ENCODE measurements at regions not wholly inside any gene's neighbourhood (a gene's known extent, or its start where the extent isn't known, plus 50 kb on each side); places are given as distances from the start of the nearest gene placed in this dataset.
"Not testable (repeated sequence)": the region's sequence is repeated elsewhere in the genome, so short reads cannot be mapped to it uniquely, and the experiment has no call there.

GRCh38 chr4:173475751-173476150 is 54.3 kb downstream of the HAND2 start:
- no peak for DNase-seq
- Histone ChIP-seq H3K9me3 (no peaks in the 10 kb centered on the region), H3K36me3 (no peaks in the 10 kb centered on the region), H3K4me3 (no peak overlapping the region), H3K27me3 (no peaks in the 10 kb centered on the region)

DNA sequence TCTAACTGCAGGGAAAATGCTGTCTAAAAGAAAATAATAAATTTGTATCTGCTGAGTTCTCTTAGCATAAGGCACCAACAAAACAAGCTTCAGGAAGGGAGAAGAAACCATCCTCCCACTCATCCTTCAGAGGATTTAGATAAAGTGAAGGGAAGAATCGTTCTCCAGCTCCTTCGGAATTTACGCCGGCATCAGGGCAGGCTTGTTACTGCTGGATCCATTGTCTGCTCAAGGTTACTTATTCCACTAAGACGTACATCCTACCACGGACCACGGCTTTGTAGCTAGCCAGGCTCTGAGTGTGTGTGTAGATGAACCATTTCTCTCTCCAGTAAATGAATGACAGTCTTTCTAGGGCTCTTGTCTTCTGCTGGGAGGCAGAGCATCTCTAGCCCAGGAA is 60.4 kb downstream of the HAND2 start:
- no peak overlapping the region for H3K4me3 ChIP-seq

DNA sequence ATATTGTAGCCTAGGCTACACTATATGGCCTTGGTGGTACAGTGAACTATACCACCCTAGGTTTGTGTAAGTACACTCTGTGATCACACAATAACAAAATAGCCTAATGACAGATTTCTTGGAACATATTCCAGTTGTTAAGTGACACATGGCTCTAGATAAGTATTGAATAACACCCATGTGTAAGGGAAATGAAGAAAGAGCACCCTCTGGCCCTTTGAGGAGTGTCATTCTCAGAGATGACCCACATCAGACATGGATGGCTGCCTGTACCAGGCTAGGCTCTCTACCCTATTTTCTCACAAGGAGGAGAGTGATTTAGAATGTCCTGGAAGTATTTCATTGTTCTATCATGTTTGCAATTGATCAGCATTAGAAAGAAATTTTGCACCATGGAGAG is 61.7 kb downstream of the HAND2 start:
- DNase-seq = no peak
- H3K27me3 ChIP-seq = no peaks in the 10 kb centered on the region
- no peaks in the 10 kb centered on the region for H3K36me3 ChIP-seq
- no peak overlapping the region for H3K4me3 ChIP-seq
- no peaks in the 10 kb centered on the region for H3K9me3 ChIP-seq

More for the DNA sequence above, 60.4 kb downstream of the HAND2 start:
- no peaks in the 10 kb centered on the region for H3K27me3 ChIP-seq
- DNase-seq = no peak
- no peaks in the 10 kb centered on the region for H3K9me3 ChIP-seq
- no peaks in the 10 kb centered on the region for H3K36me3 ChIP-seq

DNA sequence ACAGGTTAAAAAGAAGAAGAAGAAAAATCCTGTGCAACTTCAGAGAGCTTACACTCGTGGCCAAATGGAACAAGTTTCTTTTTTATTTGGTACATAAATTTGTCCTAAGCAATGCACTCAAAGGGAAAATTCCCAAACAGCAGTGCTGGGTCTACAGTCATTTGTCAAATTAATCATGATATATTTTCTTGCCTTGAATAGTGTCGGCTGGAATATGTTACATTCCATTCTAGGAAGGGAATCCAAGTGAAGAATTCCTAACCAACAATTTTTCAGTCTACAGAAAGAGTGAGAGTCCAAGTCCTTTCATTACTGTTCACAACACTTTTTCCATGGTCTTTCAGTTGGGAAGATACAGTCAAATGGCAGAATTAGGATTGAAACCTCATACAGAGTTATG is 63.9 kb downstream of the HAND2 start:
- Histone ChIP-seq H3K4me3 (no peak overlapping the region), H3K36me3 (no peaks in the 10 kb centered on the region), H3K27me3 (no peaks in the 10 kb centered on the region), H3K9me3 (no peaks in the 10 kb centered on the region)
- DNase-seq = no peak

- H3K36me3 ChIP-seq = no peaks in the 10 kb centered on the region
- H3K4me3 ChIP-seq = no peak overlapping the region
- DNase-seq = no peak
- no peaks in the 10 kb centered on the region for H3K27me3 ChIP-seq
- H3K9me3 ChIP-seq = no peaks in the 10 kb centered on the region
Observed at GRCh38 chr4:173464481-173464880, 65.5 kb downstream of the HAND2 start.

GRCh38 chr4:173463816-173464215 is 64.9 kb upstream of the SCRG1 start:
- Histone ChIP-seq H3K36me3 (no peaks in the 10 kb centered on the region), H3K4me3 (no peak overlapping the region), H3K9me3 (no peaks in the 10 kb centered on the region), H3K27me3 (no peaks in the 10 kb centered on the region)
- no peak for DNase-seq

- Histone ChIP-seq H3K9me3 (no peaks in the 10 kb centered on the region), H3K4me3 (no peak overlapping the region), H3K27me3 (no peaks in the 10 kb centered on the region), H3K36me3 (no peaks in the 10 kb centered on the region)
- DNase-seq = peak; percentile 18
Observed at GRCh38 chr4:173461170-173461569, 62.3 kb upstream of the SCRG1 start.

- no peaks in the 10 kb centered on the region for H3K27me3 ChIP-seq
- DNase-seq = no peak
- H3K9me3 ChIP-seq = no peaks in the 10 kb centered on the region
Observed at GRCh38 chr4:173459857-173460256, 60.9 kb upstream of the SCRG1 start.

DNA sequence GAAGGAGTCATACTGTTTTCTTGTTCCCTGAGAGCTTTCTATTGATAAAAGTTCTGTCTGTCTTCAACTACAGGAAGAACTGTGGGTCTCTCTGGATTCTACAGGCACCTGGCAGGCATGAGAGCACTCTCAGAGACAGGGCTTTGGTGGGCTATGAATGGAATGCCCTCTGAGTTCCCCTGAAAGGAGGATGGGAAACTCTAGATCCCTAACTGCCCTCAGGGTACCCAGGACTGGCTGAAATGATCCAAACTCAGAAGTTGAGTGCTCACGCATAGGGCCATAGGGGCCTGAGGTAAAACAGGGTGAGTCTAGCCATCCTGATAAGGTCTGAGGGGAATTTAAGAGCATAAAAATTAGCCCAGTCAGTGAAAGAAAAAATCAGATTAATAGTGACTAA is 59.0 kb upstream of the SCRG1 start:
- H3K27me3 ChIP-seq = no peaks in the 10 kb centered on the region
- no peaks in the 10 kb centered on the region for H3K36me3 ChIP-seq
- no peak for DNase-seq
- no peak overlapping the region for H3K4me3 ChIP-seq
- H3K9me3 ChIP-seq = no peaks in the 10 kb centered on the region

More at GRCh38 chr4:173459857-173460256, 60.9 kb upstream of the SCRG1 start:
- H3K36me3 ChIP-seq = no peaks in the 10 kb centered on the region
- H3K4me3 ChIP-seq = no peak overlapping the region

DNA sequence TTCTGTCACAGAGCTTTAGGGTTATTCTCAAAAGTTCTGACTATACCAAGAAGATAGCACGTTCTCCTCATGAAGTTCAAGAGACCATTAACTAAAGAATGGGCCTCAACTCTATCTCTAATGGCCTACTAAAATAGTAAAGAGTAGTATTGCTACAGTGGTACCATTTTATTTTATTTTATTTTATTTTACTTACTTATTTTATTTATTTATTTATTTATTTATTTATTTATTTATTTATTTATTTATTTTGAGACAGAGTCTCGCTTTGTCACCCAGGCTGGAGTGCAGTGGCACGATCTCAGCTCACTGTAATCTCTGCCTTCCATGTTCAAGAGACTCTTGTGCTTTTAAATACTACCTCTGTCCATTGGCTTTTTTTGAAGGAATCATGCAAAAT is 52.5 kb upstream of the SCRG1 start:
- H3K9me3 ChIP-seq, H3K27me3 ChIP-seq, H3K36me3 ChIP-seq, H3K4me3 ChIP-seq, DNase-seq: not testable (repeated sequence)

DNA sequence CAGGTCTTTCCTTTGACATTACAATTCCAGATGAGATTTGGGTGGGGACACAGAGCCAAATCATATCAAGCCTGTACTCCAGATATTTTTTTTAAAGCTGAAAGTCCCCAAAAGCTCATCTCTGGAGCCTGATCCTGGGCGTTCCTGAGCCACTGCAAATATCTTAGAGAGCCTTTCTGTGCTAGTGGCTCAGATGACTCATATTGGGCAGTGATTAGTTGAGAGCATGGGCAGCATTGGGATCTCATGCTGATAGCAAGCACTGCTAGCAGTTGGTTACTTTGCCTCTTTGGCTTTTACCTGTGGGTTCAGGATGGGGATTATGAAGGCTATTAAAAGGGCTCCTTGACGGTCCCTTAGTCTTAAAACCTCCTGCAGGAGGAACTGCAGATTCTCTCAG is 51.4 kb upstream of the SCRG1 start:
- no peaks in the 10 kb centered on the region for H3K9me3 ChIP-seq
- DNase-seq = no peak
- H3K27me3 ChIP-seq = no peaks in the 10 kb centered on the region
- H3K36me3 ChIP-seq = no peaks in the 10 kb centered on the region
- H3K4me3 ChIP-seq = no peak overlapping the region

DNA sequence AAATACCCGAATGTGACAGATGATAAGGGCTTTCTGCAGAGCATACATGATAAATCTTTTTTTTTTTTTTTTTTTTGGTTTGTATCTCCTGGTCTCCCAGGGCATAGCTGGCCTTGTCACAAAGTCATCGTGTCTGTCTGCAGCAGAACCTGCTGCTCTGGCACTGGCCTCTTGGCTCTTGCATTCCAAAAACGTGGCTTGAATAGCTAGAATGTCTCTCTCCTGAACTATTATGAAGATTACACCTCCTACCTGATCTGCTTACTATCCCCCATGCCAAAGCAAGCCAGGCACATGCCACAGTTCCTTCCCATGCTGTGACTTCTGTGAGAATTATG is 50.4 kb upstream of the SCRG1 start:
- Histone ChIP-seq H3K27me3 (no peaks in the 10 kb centered on the region), H3K4me3 (no peak overlapping the region), H3K9me3 (no peaks in the 10 kb centered on the region), H3K36me3 (no peaks in the 10 kb centered on the region)
- no peak for DNase-seq

- Histone ChIP-seq H3K9me3 (no peaks in the 10 kb centered on the region), H3K4me3 (no peak overlapping the region), H3K36me3 (no peaks in the 10 kb centered on the region), H3K27me3 (no peaks in the 10 kb centered on the region)
- DNase-seq = no peak
Observed at GRCh38 chr4:173448608-173449379, 49.9 kb upstream of the SCRG1 start.

Data from MG63 (cell line).